WTC11 (cell line): ENCODE measurements at regions not wholly inside any gene's neighbourhood (a gene's known extent, or its start where the extent isn't known, plus 50 kb on each side); places are given as distances from the start of the nearest gene placed in this dataset.

ENCODE experiments used
- FOXK1 ChIP-seq: sonication (generic); formaldehyde crosslinking; IDR thresholded peaks from 2 replicates; pipeline ENCODE4 v1.8.0; 2022; ENCODE audit warnings: mild to moderate bottlenecking, moderate library complexity, missing genetic modification reagents
- JAZF1 ChIP-seq: fragments of 250-450 bp; sonication (Bioruptor Pico); IDR thresholded peaks from 2 replicates; pipeline ENCODE4 v1.9.0; 2021; ENCODE audit warnings: moderate library complexity, mild to moderate bottlenecking, inconsistent platforms
- JUN ChIP-seq: sonication (generic); formaldehyde crosslinking; IDR thresholded peaks from 2 replicates; pipeline ENCODE4 v1.8.0; 2023; ENCODE audit warnings: mild to moderate bottlenecking, missing genetic modification reagents
- MXD4 ChIP-seq: fragments of 250-450 bp; sonication (Bioruptor Pico); IDR thresholded peaks from 2 replicates; pipeline ENCODE4 v1.8.0; 2021; ENCODE audit warnings: mild to moderate bottlenecking, moderate library complexity, borderline replicate concordance
- SP1 ChIP-seq: sonication (generic); formaldehyde crosslinking; conservative IDR thresholded peaks from 2 replicates; pipeline ENCODE4 v1.8.1; 2022; ENCODE audit warnings: missing genetic modification reagents
- ZBTB21 ChIP-seq: sonication (generic); formaldehyde crosslinking; IDR thresholded peaks from 2 replicates; pipeline ENCODE4 v1.8.1; 2023; ENCODE audit warnings: mild to moderate bottlenecking, missing genetic modification reagents, borderline replicate concordance
- ZNF138 ChIP-seq: sonication (generic); formaldehyde crosslinking; conservative IDR thresholded peaks from 2 replicates; pipeline ENCODE4 v1.8.1; 2022; ENCODE audit warnings: mild to moderate bottlenecking, moderate library complexity, missing genetic modification reagents
- TF ChIP-seq, protein P1 (sequence below): fragments of 200-600 bp; IDR thresholded peaks from 2 replicates; pipeline ENCODE4 v1.8.0; 2022; ENCODE audit warnings: antibody characterized with exemption
- TF ChIP-seq, protein P2 (sequence below): sonication (generic); formaldehyde crosslinking; IDR thresholded peaks from 2 replicates; pipeline ENCODE4 v1.8.0; 2022; ENCODE audit warnings: mild to moderate bottlenecking, missing genetic modification reagents
- TF ChIP-seq, protein P3 (sequence below): sonication (generic); formaldehyde crosslinking; IDR thresholded peaks from 2 replicates; pipeline ENCODE4 v1.8.0; 2022; ENCODE audit warnings: missing genetic modification reagents
- TF ChIP-seq, protein P4 (sequence below): sonication (generic); formaldehyde crosslinking; IDR thresholded peaks from 2 replicates; pipeline ENCODE4 v1.8.0; 2022; ENCODE audit warnings: mild to moderate bottlenecking, missing genetic modification reagents
- TF ChIP-seq, protein P5 (sequence below): sonication (generic); formaldehyde crosslinking; IDR thresholded peaks from 2 replicates; pipeline ENCODE4 v1.8.1; 2023; ENCODE audit warnings: mild to moderate bottlenecking, missing genetic modification reagents, moderate library complexity
- TF ChIP-seq, protein P6 (sequence below): fragments of 250-450 bp; sonication (Bioruptor Pico); IDR thresholded peaks from 2 replicates; pipeline ENCODE4 v1.9.0; 2021; ENCODE audit warnings: mild to moderate bottlenecking
- TF ChIP-seq, protein P7 (sequence below): fragments of 250-450 bp; sonication (Bioruptor Pico); conservative IDR thresholded peaks from 2 replicates; pipeline ENCODE4 v1.9.0; 2021; ENCODE audit warnings: mild to moderate bottlenecking

DNA sequence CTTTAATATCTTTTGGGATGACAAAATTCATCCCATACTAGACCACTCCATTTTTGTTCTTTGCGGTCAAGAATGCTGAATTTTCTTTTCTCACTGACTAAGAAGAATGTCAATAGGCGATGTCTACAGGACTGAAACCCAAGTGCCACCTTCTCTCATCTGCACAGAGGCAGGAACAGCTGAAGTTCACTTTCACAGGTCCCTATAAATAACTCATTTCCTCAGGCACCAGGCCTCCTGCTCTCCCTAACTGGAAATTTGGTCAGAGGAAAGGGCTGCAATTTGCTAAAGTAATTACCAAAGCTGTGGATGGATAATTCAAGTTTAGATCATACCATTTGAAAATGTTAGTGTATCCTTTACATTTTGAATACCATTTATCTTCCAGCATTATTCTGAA is 142.9 kb downstream of the DIRAS2 start:
- TF ChIP-seq, protein P1, sequence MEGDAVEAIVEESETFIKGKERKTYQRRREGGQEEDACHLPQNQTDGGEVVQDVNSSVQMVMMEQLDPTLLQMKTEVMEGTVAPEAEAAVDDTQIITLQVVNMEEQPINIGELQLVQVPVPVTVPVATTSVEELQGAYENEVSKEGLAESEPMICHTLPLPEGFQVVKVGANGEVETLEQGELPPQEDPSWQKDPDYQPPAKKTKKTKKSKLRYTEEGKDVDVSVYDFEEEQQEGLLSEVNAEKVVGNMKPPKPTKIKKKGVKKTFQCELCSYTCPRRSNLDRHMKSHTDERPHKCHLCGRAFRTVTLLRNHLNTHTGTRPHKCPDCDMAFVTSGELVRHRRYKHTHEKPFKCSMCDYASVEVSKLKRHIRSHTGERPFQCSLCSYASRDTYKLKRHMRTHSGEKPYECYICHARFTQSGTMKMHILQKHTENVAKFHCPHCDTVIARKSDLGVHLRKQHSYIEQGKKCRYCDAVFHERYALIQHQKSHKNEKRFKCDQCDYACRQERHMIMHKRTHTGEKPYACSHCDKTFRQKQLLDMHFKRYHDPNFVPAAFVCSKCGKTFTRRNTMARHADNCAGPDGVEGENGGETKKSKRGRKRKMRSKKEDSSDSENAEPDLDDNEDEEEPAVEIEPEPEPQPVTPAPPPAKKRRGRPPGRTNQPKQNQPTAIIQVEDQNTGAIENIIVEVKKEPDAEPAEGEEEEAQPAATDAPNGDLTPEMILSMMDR, result no peak
- TF ChIP-seq, protein P2, sequence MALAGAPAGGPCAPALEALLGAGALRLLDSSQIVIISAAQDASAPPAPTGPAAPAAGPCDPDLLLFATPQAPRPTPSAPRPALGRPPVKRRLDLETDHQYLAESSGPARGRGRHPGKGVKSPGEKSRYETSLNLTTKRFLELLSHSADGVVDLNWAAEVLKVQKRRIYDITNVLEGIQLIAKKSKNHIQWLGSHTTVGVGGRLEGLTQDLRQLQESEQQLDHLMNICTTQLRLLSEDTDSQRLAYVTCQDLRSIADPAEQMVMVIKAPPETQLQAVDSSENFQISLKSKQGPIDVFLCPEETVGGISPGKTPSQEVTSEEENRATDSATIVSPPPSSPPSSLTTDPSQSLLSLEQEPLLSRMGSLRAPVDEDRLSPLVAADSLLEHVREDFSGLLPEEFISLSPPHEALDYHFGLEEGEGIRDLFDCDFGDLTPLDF (CRISPR knock-in tag), result no peak
- TF ChIP-seq, protein P3, sequence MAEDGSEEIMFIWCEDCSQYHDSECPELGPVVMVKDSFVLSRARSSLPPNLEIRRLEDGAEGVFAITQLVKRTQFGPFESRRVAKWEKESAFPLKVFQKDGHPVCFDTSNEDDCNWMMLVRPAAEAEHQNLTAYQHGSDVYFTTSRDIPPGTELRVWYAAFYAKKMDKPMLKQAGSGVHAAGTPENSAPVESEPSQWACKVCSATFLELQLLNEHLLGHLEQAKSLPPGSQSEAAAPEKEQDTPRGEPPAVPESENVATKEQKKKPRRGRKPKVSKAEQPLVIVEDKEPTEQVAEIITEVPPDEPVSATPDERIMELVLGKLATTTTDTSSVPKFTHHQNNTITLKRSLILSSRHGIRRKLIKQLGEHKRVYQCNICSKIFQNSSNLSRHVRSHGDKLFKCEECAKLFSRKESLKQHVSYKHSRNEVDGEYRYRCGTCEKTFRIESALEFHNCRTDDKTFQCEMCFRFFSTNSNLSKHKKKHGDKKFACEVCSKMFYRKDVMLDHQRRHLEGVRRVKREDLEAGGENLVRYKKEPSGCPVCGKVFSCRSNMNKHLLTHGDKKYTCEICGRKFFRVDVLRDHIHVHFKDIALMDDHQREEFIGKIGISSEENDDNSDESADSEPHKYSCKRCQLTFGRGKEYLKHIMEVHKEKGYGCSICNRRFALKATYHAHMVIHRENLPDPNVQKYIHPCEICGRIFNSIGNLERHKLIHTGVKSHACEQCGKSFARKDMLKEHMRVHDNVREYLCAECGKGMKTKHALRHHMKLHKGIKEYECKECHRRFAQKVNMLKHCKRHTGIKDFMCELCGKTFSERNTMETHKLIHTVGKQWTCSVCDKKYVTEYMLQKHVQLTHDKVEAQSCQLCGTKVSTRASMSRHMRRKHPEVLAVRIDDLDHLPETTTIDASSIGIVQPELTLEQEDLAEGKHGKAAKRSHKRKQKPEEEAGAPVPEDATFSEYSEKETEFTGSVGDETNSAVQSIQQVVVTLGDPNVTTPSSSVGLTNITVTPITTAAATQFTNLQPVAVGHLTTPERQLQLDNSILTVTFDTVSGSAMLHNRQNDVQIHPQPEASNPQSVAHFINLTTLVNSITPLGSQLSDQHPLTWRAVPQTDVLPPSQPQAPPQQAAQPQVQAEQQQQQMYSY (CRISPR knock-in tag), result no peak
- TF ChIP-seq, protein P4, sequence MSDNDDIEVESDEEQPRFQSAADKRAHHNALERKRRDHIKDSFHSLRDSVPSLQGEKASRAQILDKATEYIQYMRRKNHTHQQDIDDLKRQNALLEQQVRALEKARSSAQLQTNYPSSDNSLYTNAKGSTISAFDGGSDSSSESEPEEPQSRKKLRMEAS (CRISPR knock-in tag), result no peak
- TF ChIP-seq MXD4 (CRISPR knock-in tag) (no peak), ZNF138 (no peak), ZBTB21 (CRISPR knock-in tag) (no peak), FOXK1 (CRISPR knock-in tag) (no peak), JUN (no peak), JAZF1 (CRISPR knock-in tag) (no peak), SP1 (CRISPR knock-in tag) (no peak)
- TF ChIP-seq, protein P5, sequence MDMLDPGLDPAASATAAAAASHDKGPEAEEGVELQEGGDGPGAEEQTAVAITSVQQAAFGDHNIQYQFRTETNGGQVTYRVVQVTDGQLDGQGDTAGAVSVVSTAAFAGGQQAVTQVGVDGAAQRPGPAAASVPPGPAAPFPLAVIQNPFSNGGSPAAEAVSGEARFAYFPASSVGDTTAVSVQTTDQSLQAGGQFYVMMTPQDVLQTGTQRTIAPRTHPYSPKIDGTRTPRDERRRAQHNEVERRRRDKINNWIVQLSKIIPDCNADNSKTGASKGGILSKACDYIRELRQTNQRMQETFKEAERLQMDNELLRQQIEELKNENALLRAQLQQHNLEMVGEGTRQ (CRISPR knock-in tag), result no peak
- TF ChIP-seq, protein P6, sequence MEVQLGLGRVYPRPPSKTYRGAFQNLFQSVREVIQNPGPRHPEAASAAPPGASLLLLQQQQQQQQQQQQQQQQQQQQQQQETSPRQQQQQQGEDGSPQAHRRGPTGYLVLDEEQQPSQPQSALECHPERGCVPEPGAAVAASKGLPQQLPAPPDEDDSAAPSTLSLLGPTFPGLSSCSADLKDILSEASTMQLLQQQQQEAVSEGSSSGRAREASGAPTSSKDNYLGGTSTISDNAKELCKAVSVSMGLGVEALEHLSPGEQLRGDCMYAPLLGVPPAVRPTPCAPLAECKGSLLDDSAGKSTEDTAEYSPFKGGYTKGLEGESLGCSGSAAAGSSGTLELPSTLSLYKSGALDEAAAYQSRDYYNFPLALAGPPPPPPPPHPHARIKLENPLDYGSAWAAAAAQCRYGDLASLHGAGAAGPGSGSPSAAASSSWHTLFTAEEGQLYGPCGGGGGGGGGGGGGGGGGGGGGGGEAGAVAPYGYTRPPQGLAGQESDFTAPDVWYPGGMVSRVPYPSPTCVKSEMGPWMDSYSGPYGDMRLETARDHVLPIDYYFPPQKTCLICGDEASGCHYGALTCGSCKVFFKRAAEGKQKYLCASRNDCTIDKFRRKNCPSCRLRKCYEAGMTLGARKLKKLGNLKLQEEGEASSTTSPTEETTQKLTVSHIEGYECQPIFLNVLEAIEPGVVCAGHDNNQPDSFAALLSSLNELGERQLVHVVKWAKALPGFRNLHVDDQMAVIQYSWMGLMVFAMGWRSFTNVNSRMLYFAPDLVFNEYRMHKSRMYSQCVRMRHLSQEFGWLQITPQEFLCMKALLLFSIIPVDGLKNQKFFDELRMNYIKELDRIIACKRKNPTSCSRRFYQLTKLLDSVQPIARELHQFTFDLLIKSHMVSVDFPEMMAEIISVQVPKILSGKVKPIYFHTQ (CRISPR knock-in tag), result no peak
- TF ChIP-seq, protein P7, sequence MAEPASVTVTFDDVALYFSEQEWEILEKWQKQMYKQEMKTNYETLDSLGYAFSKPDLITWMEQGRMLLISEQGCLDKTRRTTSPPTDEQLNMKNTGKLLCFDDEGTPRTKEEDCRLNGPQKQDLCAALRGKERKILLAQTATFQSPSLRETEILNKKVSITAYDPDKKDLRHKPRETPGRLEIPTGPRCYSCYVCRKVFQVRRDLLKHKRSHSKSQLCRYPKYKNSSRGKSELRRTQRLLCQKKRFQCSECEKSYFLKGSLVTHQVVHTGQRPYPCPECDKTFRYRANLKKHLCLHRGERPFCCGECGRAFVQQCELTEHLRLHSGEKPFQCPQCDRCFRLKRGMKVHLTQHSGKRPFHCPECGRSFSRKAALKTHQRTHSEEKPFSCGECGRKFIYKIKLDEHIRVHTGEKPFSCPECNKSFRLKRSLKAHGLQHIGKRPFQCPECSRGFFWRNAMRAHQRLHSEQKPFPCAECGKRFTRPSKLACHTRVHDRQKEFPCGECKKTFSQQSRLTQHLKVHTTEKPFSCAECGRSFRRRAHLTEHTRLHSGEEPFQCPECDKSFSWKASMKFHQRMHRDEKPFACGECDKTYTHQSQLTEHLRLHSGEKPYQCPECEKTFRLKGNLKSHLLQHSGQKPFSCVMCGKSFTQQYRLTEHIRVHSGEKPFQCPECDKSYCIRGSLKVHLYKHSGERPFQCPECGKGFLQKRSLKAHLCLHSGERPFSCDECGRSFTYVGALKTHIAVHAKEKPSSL (CRISPR knock-in tag), result no peak
